ENCODE measurements at regions not wholly inside any gene's neighbourhood (a gene's known extent, or its start where the extent isn't known, plus 50 kb on each side); places are given as distances from the start of the nearest gene placed in this dataset.
"Not testable (repeated sequence)": the region's sequence is repeated elsewhere in the genome, so short reads cannot be mapped to it uniquely, and the experiment has no call there.

GRCh38 chr2:87514515-87514914, 233.4 kb upstream of the PLGLB2 start:
- peak overlapping the region in 1 of 8 donors; percentile 99 for H3K27ac Mint-ChIP-seq
- CTCF ChIA-PET; H3K36me3 Mint-ChIP-seq; H3K36me3 ChIP-seq (ENCODE audit: insufficient read depth, low read length); H3K9me3 Mint-ChIP-seq; H3K4me1 ChIP-seq (ENCODE audit: insufficient read depth, low read length); POLR2A ChIA-PET; H3K27ac ChIP-seq (ENCODE audit: low read depth, low read length); H3K27me3 ChIP-seq (ENCODE audit: insufficient read depth, low read length, poor library complexity, severe bottlenecking); DNase-seq; H3K4me3 Mint-ChIP-seq; H3K27me3 Mint-ChIP-seq; H3K9me3 ChIP-seq (ENCODE audit: low read length); H3K4me3 ChIP-seq (ENCODE audit: low read length): not testable (repeated sequence)
- H3K4me1 Mint-ChIP-seq, result peaks cover 18 to 27% (median 24%) of the 10 kb centered on the region in 3 donors

GRCh38 chr2:87515226-87515625, 232.7 kb upstream of the PLGLB2 start:
- POLR2A ChIA-PET; H3K27ac ChIP-seq (ENCODE audit: low read depth, low read length); H3K36me3 Mint-ChIP-seq; CTCF ChIA-PET; H3K9me3 ChIP-seq (ENCODE audit: low read length); H3K4me3 ChIP-seq (ENCODE audit: low read length); H3K9me3 Mint-ChIP-seq; H3K36me3 ChIP-seq (ENCODE audit: insufficient read depth, low read length); H3K27me3 ChIP-seq (ENCODE audit: insufficient read depth, low read length, poor library complexity, severe bottlenecking); H3K27me3 Mint-ChIP-seq; H3K4me1 ChIP-seq (ENCODE audit: insufficient read depth, low read length): not testable (repeated sequence)
- peak in 2 of 5 donors; percentile 38 to 47 for DNase-seq
- peak overlapping the region; percentile 53 to 89 (median 61) for H3K4me3 Mint-ChIP-seq
- peak overlapping the region; percentile 77 to 99 (median 94) for H3K27ac Mint-ChIP-seq
- peaks cover 18 to 29% (median 24%) of the 10 kb centered on the region in 3 donors for H3K4me1 Mint-ChIP-seq

GRCh38 chr2:87515875-87516274, 232.0 kb upstream of the PLGLB2 start:
- H3K4me3 Mint-ChIP-seq; H3K9me3 ChIP-seq (ENCODE audit: low read length); H3K27me3 Mint-ChIP-seq; H3K27ac Mint-ChIP-seq; POLR2A ChIA-PET; H3K4me1 ChIP-seq (ENCODE audit: insufficient read depth, low read length); H3K36me3 ChIP-seq (ENCODE audit: insufficient read depth, low read length); H3K27me3 ChIP-seq (ENCODE audit: insufficient read depth, low read length, poor library complexity, severe bottlenecking); H3K27ac ChIP-seq (ENCODE audit: low read depth, low read length); H3K4me3 ChIP-seq (ENCODE audit: low read length); DNase-seq; H3K36me3 Mint-ChIP-seq; CTCF ChIA-PET; H3K9me3 Mint-ChIP-seq: not testable (repeated sequence)
- H3K4me1 Mint-ChIP-seq, result peaks cover 18 to 27% (median 25%) of the 10 kb centered on the region in 3 donors

- H3K27me3 Mint-ChIP-seq; H3K27me3 ChIP-seq (ENCODE audit: insufficient read depth, low read length, poor library complexity, severe bottlenecking); POLR2A ChIA-PET; H3K27ac ChIP-seq (ENCODE audit: low read depth, low read length); H3K4me1 ChIP-seq (ENCODE audit: insufficient read depth, low read length); H3K36me3 ChIP-seq (ENCODE audit: insufficient read depth, low read length); H3K36me3 Mint-ChIP-seq; CTCF ChIA-PET; H3K4me3 ChIP-seq (ENCODE audit: low read length); H3K9me3 Mint-ChIP-seq; DNase-seq; H3K9me3 ChIP-seq (ENCODE audit: low read length): not testable (repeated sequence)
- H3K4me3 Mint-ChIP-seq, result peak overlapping the region in 1 of 7 donors; percentile 24
- H3K4me1 Mint-ChIP-seq, result peaks cover 21 to 32% (median 31%) of the 10 kb centered on the region in 3 donors
- H3K27ac Mint-ChIP-seq, result peak overlapping the region in 6 of 8 donors; percentile 58 to 98 (median 88)
These were observed 231.4 kb upstream of the PLGLB2 start for GRCh38 chr2:87516369-87516967.

GRCh38 chr2:87517438-87517837, 230.4 kb upstream of the PLGLB2 start:
- DNase-seq; CTCF ChIA-PET; H3K27me3 ChIP-seq (ENCODE audit: insufficient read depth, low read length, poor library complexity, severe bottlenecking); H3K4me1 ChIP-seq (ENCODE audit: insufficient read depth, low read length); H3K9me3 ChIP-seq (ENCODE audit: low read length); H3K27ac ChIP-seq (ENCODE audit: low read depth, low read length); H3K4me3 ChIP-seq (ENCODE audit: low read length); POLR2A ChIA-PET; H3K27me3 Mint-ChIP-seq; H3K36me3 ChIP-seq (ENCODE audit: insufficient read depth, low read length); H3K9me3 Mint-ChIP-seq; H3K36me3 Mint-ChIP-seq: not testable (repeated sequence)
- peak overlapping the region; percentile 58 to 98 (median 93) for H3K27ac Mint-ChIP-seq
- peak overlapping the region in 4 of 7 donors; percentile 46 to 53 (median 52) for H3K4me3 Mint-ChIP-seq
- peaks cover 26 to 42% (median 40%) of the 10 kb centered on the region in 3 donors for H3K4me1 Mint-ChIP-seq

GRCh38 chr2:87518066-87518465, 229.8 kb upstream of the PLGLB2 start:
- POLR2A ChIA-PET; H3K27me3 Mint-ChIP-seq; H3K9me3 Mint-ChIP-seq; H3K27ac ChIP-seq (ENCODE audit: low read depth, low read length); H3K36me3 ChIP-seq (ENCODE audit: insufficient read depth, low read length); CTCF ChIA-PET; H3K4me3 ChIP-seq (ENCODE audit: low read length); DNase-seq; H3K36me3 Mint-ChIP-seq; H3K4me1 ChIP-seq (ENCODE audit: insufficient read depth, low read length); H3K27me3 ChIP-seq (ENCODE audit: insufficient read depth, low read length, poor library complexity, severe bottlenecking); H3K9me3 ChIP-seq (ENCODE audit: low read length): not testable (repeated sequence)
- Mint-ChIP-seq H3K27ac (peak overlapping the region; percentile 77 to 98 (median 92)), H3K4me1 (peaks cover 26 to 42% (median 42%) of the 10 kb centered on the region in 3 donors), H3K4me3 (peak overlapping the region in 5 of 7 donors; percentile 19 to 56 (median 39))

- H3K36me3 ChIP-seq (ENCODE audit: insufficient read depth, low read length); H3K36me3 Mint-ChIP-seq; H3K27me3 Mint-ChIP-seq; H3K27ac ChIP-seq (ENCODE audit: low read depth, low read length); H3K27me3 ChIP-seq (ENCODE audit: insufficient read depth, low read length, poor library complexity, severe bottlenecking); H3K4me1 ChIP-seq (ENCODE audit: insufficient read depth, low read length); H3K4me3 ChIP-seq (ENCODE audit: low read length); DNase-seq; H3K9me3 ChIP-seq (ENCODE audit: low read length); POLR2A ChIA-PET; H3K9me3 Mint-ChIP-seq; CTCF ChIA-PET: not testable (repeated sequence)
- Mint-ChIP-seq H3K4me1 (peaks cover 26 to 46% (median 42%) of the 10 kb centered on the region in 3 donors), H3K4me3 (peak overlapping the region in 1 of 7 donors; percentile 47), H3K27ac (peak overlapping the region; percentile 77 to 98 (median 92))
These were observed 229.3 kb upstream of the PLGLB2 start for GRCh38 chr2:87518547-87518946.

- H3K4me1 ChIP-seq (ENCODE audit: insufficient read depth, low read length); DNase-seq; H3K36me3 Mint-ChIP-seq; H3K27ac ChIP-seq (ENCODE audit: low read depth, low read length); H3K9me3 Mint-ChIP-seq; CTCF ChIA-PET; POLR2A ChIA-PET; H3K27me3 Mint-ChIP-seq; H3K9me3 ChIP-seq (ENCODE audit: low read length); H3K36me3 ChIP-seq (ENCODE audit: insufficient read depth, low read length); H3K4me3 ChIP-seq (ENCODE audit: low read length); H3K27me3 ChIP-seq (ENCODE audit: insufficient read depth, low read length, poor library complexity, severe bottlenecking): not testable (repeated sequence)
- H3K27ac Mint-ChIP-seq, result peak overlapping the region in 5 of 8 donors; percentile 36 to 86 (median 54)
- peak overlapping the region in 1 of 7 donors; percentile 61 for H3K4me3 Mint-ChIP-seq
- peaks cover 26 to 49% (median 42%) of the 10 kb centered on the region in 3 donors for H3K4me1 Mint-ChIP-seq
These were observed 228.5 kb upstream of the PLGLB2 start for GRCh38 chr2:87519158-87520011.
